OCI-LY7 (cell line): ENCODE measurements at regions not wholly inside any gene's neighbourhood (a gene's known extent, or its start where the extent isn't known, plus 50 kb on each side); places are given as distances from the start of the nearest gene placed in this dataset.

Source experiments
- BruUV-seq: library from RNA; stranded (reverse); fragments of 400-500 nt; replicated peaks from 2 replicates; lab custom pipeline; 2021; lab: Mats Ljungman, UMichigan
- CTCF ChIA-PET: fragments of 300-600 bp; sonication (Branson Sonifier 250); formaldehyde crosslinking; loops from one replicate; lab custom pipeline; 2022; ENCODE audit warnings: antibody characterized with exemption; ENCODE audit not compliant: unreplicated experiment; lab: Charles Lee
- POLR2A ChIA-PET: fragments of 300-600 bp; sonication (Branson Sonifier 250); formaldehyde crosslinking; loops from one replicate; lab custom pipeline; 2022; ENCODE audit warnings: antibody characterized with exemption; lab: Charles Lee
- DNase-seq: peaks from one replicate; pipeline ENCODE4 v3.0.0-alpha.2; 2015; ENCODE audit warnings: low spot score
- H2AFZ ChIP-seq: fragments of 200-600 bp; sonication (generic), shearing (Covaris generic); 2 replicates; pipeline ENCODE4 v1.6.1; 2014; ENCODE audit warnings: mild to moderate bottlenecking, antibody characterized with exemption, low read length, moderate library complexity
- H3K27ac ChIP-seq: fragments of 200-600 bp; sonication (generic); 2 replicates; pipeline ENCODE4 v1.5.1; 2014; ENCODE audit warnings: mixed run types, low read depth, mild to moderate bottlenecking, moderate library complexity, low read length, inconsistent platforms; ENCODE audit not compliant: poor library complexity, severe bottlenecking
- H3K36me3 ChIP-seq: fragments of 200-600 bp; sonication (generic); 2 replicates; pipeline ENCODE4 v1.6.1; 2014; ENCODE audit warnings: mild to moderate bottlenecking, antibody characterized with exemption, low read length, moderate library complexity, mixed read lengths; ENCODE audit not compliant: insufficient read depth
- H3K4me1 ChIP-seq: fragments of 200-600 bp; sonication (generic); 2 replicates; pipeline ENCODE4 v1.5.1; 2014; ENCODE audit warnings: mild to moderate bottlenecking, low read length; ENCODE audit not compliant: insufficient read depth, poor library complexity, severe bottlenecking
- H3K4me2 ChIP-seq: fragments of 200-600 bp; sonication (generic); 2 replicates; pipeline ENCODE4 v1.6.1; 2014; ENCODE audit warnings: mild to moderate bottlenecking, low read length
- H3K4me3 ChIP-seq: fragments of 200-600 bp; sonication (generic); 2 replicates; pipeline ENCODE4 v1.5.1; 2014; ENCODE audit warnings: mild to moderate bottlenecking, low read depth, low read length; ENCODE audit not compliant: poor library complexity, severe bottlenecking
- H3K79me2 ChIP-seq: fragments of 200-600 bp; sonication (generic); 2 replicates; pipeline ENCODE4 v1.6.1; 2016; ENCODE audit warnings: low read depth, mild to moderate bottlenecking, low read length, moderate library complexity, mixed read lengths; ENCODE audit not compliant: insufficient read depth
- H3K9me2 ChIP-seq: fragments of 200-600 bp; sonication (generic); 2 replicates; pipeline ENCODE4 v1.6.1; 2016; ENCODE audit warnings: mild to moderate bottlenecking, low read length, mixed read lengths; ENCODE audit not compliant: insufficient read depth
- H3K9me3 ChIP-seq: fragments of 200-600 bp; sonication (generic); 2 replicates; pipeline ENCODE4 v1.6.1; 2014; ENCODE audit warnings: mild to moderate bottlenecking, mixed run types, low read length, mixed read lengths
- H4K20me1 ChIP-seq: fragments of 200-600 bp; sonication (generic); 2 replicates; pipeline ENCODE4 v1.6.1; 2014; ENCODE audit warnings: mild to moderate bottlenecking, antibody characterized with exemption, low read length, moderate library complexity, mixed read lengths; ENCODE audit not compliant: insufficient read depth
- EZH2phosphoT487 ChIP-seq: fragments of 200-600 bp; sonication (generic); IDR thresholded peaks from 2 replicates; pipeline ENCODE4 v1.6.1; 2018; ENCODE audit warnings: low read depth, borderline replicate concordance, mild to moderate bottlenecking, mixed run types, antibody characterized with exemption, low read length, moderate library complexity, mixed read lengths
- intact Hi-C: fragments of 100-400 bp; cut with micrococcal nuclease; formaldehyde crosslinking; loops from one replicate; pipeline ENCODE4 v1.10.0; 2022; ENCODE audit not compliant: unreplicated experiment
- TF ChIP-seq, protein P1 (sequence below): fragments of 200-600 bp; sonication (generic); conservative IDR thresholded peaks from 2 replicates; pipeline ENCODE4 v1.5.1; 2014; ENCODE audit warnings: mild to moderate bottlenecking, antibody characterized with exemption, low read length, moderate library complexity, mixed read lengths

DNA sequence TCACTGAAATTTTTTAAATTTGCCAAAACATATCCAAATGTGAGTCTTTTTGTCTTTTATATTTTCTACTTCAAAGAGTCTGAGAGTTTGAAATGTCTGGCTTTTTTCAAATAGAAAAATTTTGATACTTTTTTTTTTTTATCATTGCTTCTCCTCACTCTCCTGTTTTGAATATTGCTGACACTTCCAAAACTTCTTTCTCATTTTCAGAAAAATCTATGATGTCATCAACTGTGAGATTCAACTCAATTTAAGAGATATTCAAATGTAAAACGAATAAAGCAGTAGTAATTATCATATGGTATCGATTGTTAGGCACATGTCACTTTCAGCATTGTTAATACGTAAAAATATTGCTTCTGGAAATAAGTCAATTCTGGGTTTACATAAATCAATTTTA is 505.8 kb upstream of the STEAP1 start:
- no peak overlapping the region for H2AFZ ChIP-seq
- TF ChIP-seq EZH2phosphoT487, result no peak
- TF ChIP-seq, protein P1, sequence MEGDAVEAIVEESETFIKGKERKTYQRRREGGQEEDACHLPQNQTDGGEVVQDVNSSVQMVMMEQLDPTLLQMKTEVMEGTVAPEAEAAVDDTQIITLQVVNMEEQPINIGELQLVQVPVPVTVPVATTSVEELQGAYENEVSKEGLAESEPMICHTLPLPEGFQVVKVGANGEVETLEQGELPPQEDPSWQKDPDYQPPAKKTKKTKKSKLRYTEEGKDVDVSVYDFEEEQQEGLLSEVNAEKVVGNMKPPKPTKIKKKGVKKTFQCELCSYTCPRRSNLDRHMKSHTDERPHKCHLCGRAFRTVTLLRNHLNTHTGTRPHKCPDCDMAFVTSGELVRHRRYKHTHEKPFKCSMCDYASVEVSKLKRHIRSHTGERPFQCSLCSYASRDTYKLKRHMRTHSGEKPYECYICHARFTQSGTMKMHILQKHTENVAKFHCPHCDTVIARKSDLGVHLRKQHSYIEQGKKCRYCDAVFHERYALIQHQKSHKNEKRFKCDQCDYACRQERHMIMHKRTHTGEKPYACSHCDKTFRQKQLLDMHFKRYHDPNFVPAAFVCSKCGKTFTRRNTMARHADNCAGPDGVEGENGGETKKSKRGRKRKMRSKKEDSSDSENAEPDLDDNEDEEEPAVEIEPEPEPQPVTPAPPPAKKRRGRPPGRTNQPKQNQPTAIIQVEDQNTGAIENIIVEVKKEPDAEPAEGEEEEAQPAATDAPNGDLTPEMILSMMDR, result no peak
- CTCF ChIA-PET, result no interaction called here
- no TSS peak for BruUV-seq
- H3K79me2 ChIP-seq, result no peaks in the 10 kb centered on the region
- H3K36me3 ChIP-seq, result no peaks in the 10 kb centered on the region
- POLR2A ChIA-PET, result no interaction called here
- no peaks in the 10 kb centered on the region for H3K9me2 ChIP-seq
- H3K27ac ChIP-seq, result no peak overlapping the region
- intact Hi-C loops, result no loop called here
- H4K20me1 ChIP-seq, result no peaks in the 10 kb centered on the region
- H3K4me2 ChIP-seq, result no peak overlapping the region
- H3K9me3 ChIP-seq, result no peaks in the 10 kb centered on the region
- H3K4me1 ChIP-seq, result no peaks in the 10 kb centered on the region
- no peak overlapping the region for H3K4me3 ChIP-seq
- DNase-seq, result no peak

DNA sequence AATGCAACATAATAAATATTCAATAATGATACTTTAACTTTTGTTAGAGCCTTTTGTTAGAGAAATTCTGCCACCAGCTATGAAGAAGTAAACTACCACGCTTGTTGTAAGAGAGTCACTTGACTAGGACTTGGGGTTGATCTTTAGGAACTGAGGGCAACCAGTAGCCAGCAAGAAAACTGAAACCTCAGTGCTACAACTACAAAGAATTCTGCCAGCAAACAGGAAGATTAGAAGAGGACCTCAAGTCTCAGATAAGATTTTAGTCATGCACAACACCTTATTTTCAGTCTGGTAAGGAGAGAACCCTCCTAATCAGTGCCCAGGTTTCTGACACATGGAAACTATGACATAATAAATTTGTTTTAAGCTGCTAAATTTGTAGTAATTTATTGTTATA is 498.3 kb upstream of the STEAP1 start:
- H3K4me1 ChIP-seq, result no peaks in the 10 kb centered on the region
- BruUV-seq, result no TSS peak
- H4K20me1 ChIP-seq, result no peaks in the 10 kb centered on the region
- H3K9me2 ChIP-seq, result no peaks in the 10 kb centered on the region
- no peak for DNase-seq
- ChIA-PET CTCF (no interaction called here), POLR2A (interaction anchor here (0.5 kb wide), 1 partner anchor 115 kb away, joined by 5 read pairs; no protein-coding TSS in a partner anchor)
- H3K27ac ChIP-seq, result no peak overlapping the region
- H3K4me3 ChIP-seq, result no peak overlapping the region
- no peaks in the 10 kb centered on the region for H3K36me3 ChIP-seq
- no peaks in the 10 kb centered on the region for H3K9me3 ChIP-seq
- intact Hi-C loops, result no loop called here
- no peak overlapping the region for H3K4me2 ChIP-seq
- H2AFZ ChIP-seq, result no peak overlapping the region
- H3K79me2 ChIP-seq, result no peaks in the 10 kb centered on the region
- TF ChIP-seq EZH2phosphoT487, result no peak
- TF ChIP-seq, protein P1, result no peak

DNA sequence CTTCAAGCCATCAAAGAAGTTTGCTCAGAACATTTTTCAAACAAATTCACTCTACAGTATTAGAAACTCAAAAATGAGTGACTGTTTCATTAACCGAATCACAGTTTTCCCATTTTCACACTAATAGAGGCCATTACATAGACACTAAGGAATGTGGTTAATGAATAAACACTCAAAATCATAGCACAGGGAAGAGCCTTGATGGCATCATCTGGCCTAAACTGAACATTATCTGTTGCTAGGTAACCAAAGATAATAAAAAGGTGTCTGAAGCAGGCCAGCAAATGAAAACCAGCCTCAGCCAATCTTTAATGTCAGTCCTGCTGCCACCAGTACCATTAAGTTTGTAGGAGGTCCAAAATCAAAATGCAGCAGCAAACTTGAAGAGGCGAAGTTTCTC is 492.4 kb upstream of the STEAP1 start:
- no peaks in the 10 kb centered on the region for H3K9me3 ChIP-seq
- no peaks in the 10 kb centered on the region for H3K36me3 ChIP-seq
- no TSS peak for BruUV-seq
- no peak for TF ChIP-seq EZH2phosphoT487
- TF ChIP-seq, protein P1, result no peak
- no peaks in the 10 kb centered on the region for H3K9me2 ChIP-seq
- no peaks in the 10 kb centered on the region for H4K20me1 ChIP-seq
- ChIA-PET POLR2A (interaction anchor here (0.9 kb wide), 1 partner anchor 1401 kb away, joined by 3 read pairs; no protein-coding TSS in a partner anchor), CTCF (no interaction called here)
- no peak overlapping the region for H2AFZ ChIP-seq
- no peaks in the 10 kb centered on the region for H3K79me2 ChIP-seq
- no peak overlapping the region for H3K4me2 ChIP-seq
- no peak overlapping the region for H3K4me3 ChIP-seq
- H3K27ac ChIP-seq, result no peak overlapping the region
- H3K4me1 ChIP-seq, result no peaks in the 10 kb centered on the region
- intact Hi-C loops, result no loop called here
- no peak for DNase-seq
